ENCODE measurements at regions not wholly inside any gene's neighbourhood (a gene's known extent, or its start where the extent isn't known, plus 50 kb on each side); places are given as distances from the start of the nearest gene placed in this dataset.

GRCh38 chr2:120869730-120870466, 134.2 kb downstream of the GLI2 start:
- BruUV-seq (replicated peaks) = no TSS peak
- DNase-seq = no peak
- CTCF ChIA-PET = no interaction called here
- Histone ChIP-seq H3K4me2 (no peak overlapping the region), H3K27me3 (ENCODE audit: insufficient read depth, low read depth) (peaks cover 75% of the 10 kb centered on the region), H2AFZ (no peak overlapping the region), H3K4me1 (replicated peaks; ENCODE audit: insufficient read depth) (no peaks in the 10 kb centered on the region), H3K9me3 (ENCODE audit: insufficient read depth, low read depth) (no peaks in the 10 kb centered on the region), H4K20me1 (ENCODE audit: insufficient read depth) (no peaks in the 10 kb centered on the region), H3F3A (ENCODE audit: insufficient read depth, low read depth) (no peaks in the 10 kb centered on the region), H3K9me2 (ENCODE audit: insufficient read depth) (no peaks in the 10 kb centered on the region), H3K27ac (no peak overlapping the region), H3K79me2 (ENCODE audit: low read depth) (no peaks in the 10 kb centered on the region), H3K36me3 (ENCODE audit: low read depth) (no peaks in the 10 kb centered on the region), H3K4me3 (no peak overlapping the region)
- intact Hi-C loops (cut with micrococcal nuclease; ENCODE audit: unreplicated experiment) = loop anchor here (5.0 kb wide), 1 partner anchor 133 kb away; the partner anchor contains the start of gene GLI2
- TF ChIP-seq EZH2 (IDR thresholded peaks at IDR 0.05; ENCODE audit: low read depth) (no peak), CTCF (conservative IDR thresholded peaks at IDR 0.05) (no peak)
- POLR2A ChIA-PET (ENCODE audit: unreplicated experiment) = interaction anchor here (0.6 kb wide), 1 partner anchor 10 kb away, joined by 4 read pairs; no protein-coding TSS in a partner anchor

GRCh38 chr2:120870467-120870788, 134.8 kb downstream of the GLI2 start:
- no peak for DNase-seq
- Histone ChIP-seq H3K4me3 (no peak overlapping the region), H3F3A (ENCODE audit: insufficient read depth, low read depth) (no peaks in the 10 kb centered on the region), H3K27ac (no peak overlapping the region), H3K79me2 (ENCODE audit: low read depth) (no peaks in the 10 kb centered on the region), H3K9me3 (ENCODE audit: insufficient read depth, low read depth) (no peaks in the 10 kb centered on the region), H3K27me3 (ENCODE audit: insufficient read depth, low read depth) (peaks cover 80% of the 10 kb centered on the region), H3K4me2 (no peak overlapping the region), H3K4me1 (replicated peaks; ENCODE audit: insufficient read depth) (no peaks in the 10 kb centered on the region), H3K9me2 (ENCODE audit: insufficient read depth) (no peaks in the 10 kb centered on the region), H2AFZ (no peak overlapping the region), H3K36me3 (ENCODE audit: low read depth) (no peaks in the 10 kb centered on the region), H4K20me1 (ENCODE audit: insufficient read depth) (no peaks in the 10 kb centered on the region)
- intact Hi-C loops (cut with micrococcal nuclease; ENCODE audit: unreplicated experiment) = no loop called here
- no peak for TF ChIP-seq EZH2 (IDR thresholded peaks at IDR 0.05; ENCODE audit: low read depth)
- TF ChIP-seq CTCF (conservative IDR thresholded peaks at IDR 0.05) = no peak
- CTCF ChIA-PET = no interaction called here
- no TSS peak for BruUV-seq (replicated peaks)
- POLR2A ChIA-PET (ENCODE audit: unreplicated experiment) = no interaction called here

- H2AFZ ChIP-seq = no peak overlapping the region
- H3K9me3 ChIP-seq (ENCODE audit: insufficient read depth, low read depth) = no peaks in the 10 kb centered on the region
- POLR2A ChIA-PET (ENCODE audit: unreplicated experiment) = no interaction called here
- H3K4me1 ChIP-seq (replicated peaks; ENCODE audit: insufficient read depth) = no peaks in the 10 kb centered on the region
- CTCF ChIA-PET = interaction anchor here (0.9 kb wide), 1 partner anchor 14 kb away, joined by 3 read pairs; no protein-coding TSS in a partner anchor
- H4K20me1 ChIP-seq (ENCODE audit: insufficient read depth) = no peaks in the 10 kb centered on the region
- no peak for TF ChIP-seq EZH2 (IDR thresholded peaks at IDR 0.05; ENCODE audit: low read depth)
- TF ChIP-seq CTCF (conservative IDR thresholded peaks at IDR 0.05) = no peak
- no peak for DNase-seq
- BruUV-seq (replicated peaks) = no TSS peak
- no peaks in the 10 kb centered on the region for H3K79me2 ChIP-seq (ENCODE audit: low read depth)
- peaks cover 82% of the 10 kb centered on the region for H3K27me3 ChIP-seq (ENCODE audit: insufficient read depth, low read depth)
- H3K27ac ChIP-seq = no peak overlapping the region
- intact Hi-C loops (cut with micrococcal nuclease; ENCODE audit: unreplicated experiment) = no loop called here
- H3F3A ChIP-seq (ENCODE audit: insufficient read depth, low read depth) = no peaks in the 10 kb centered on the region
- H3K4me3 ChIP-seq = no peak overlapping the region
- no peaks in the 10 kb centered on the region for H3K36me3 ChIP-seq (ENCODE audit: low read depth)
- H3K9me2 ChIP-seq (ENCODE audit: insufficient read depth) = no peaks in the 10 kb centered on the region
- no peak overlapping the region for H3K4me2 ChIP-seq
These were observed 135.5 kb downstream of the GLI2 start for GRCh38 chr2:120871016-120871635.
